Caco-2 (cell line): ENCODE measurements at regions not wholly inside any gene's neighbourhood (a gene's known extent, or its start where the extent isn't known, plus 50 kb on each side); places are given as distances from the start of the nearest gene placed in this dataset.

Experiments used
- BruUV-seq: library from RNA; stranded (reverse); fragments of 400-500 nt; replicated peaks from 2 replicates; lab custom pipeline; 2021; lab: Mats Ljungman, UMichigan
- CTCF ChIA-PET: fragments of 300-600 bp; sonication (Branson Sonifier 250); formaldehyde crosslinking; loops from one replicate; lab custom pipeline; 2022; ENCODE audit warnings: antibody characterized with exemption; lab: Charles Lee
- POLR2A ChIA-PET: fragments of 300-600 bp; sonication (Branson Sonifier 250); formaldehyde crosslinking; loops from one replicate; lab custom pipeline; 2022; ENCODE audit warnings: antibody characterized with exemption; lab: Charles Lee
- DNase-seq, 2 experiments: peaks; one replicate each; pipeline versions ENCODE4 v3.0.0 to v3.0.0-alpha.2; 2020 to 2022
- H3K27me3 ChIP-seq: replicated peaks from 2 replicates; pipeline ENCODE4 v1.6.0; 2011; ENCODE audit warnings: low read length; ENCODE audit not compliant: control insufficient read depth, insufficient read depth
- H3K36me3 ChIP-seq: 2 replicates; pipeline ENCODE4 v1.5.1; 2011; ENCODE audit warnings: low read length; ENCODE audit not compliant: control insufficient read depth, insufficient read depth
- H3K4me1 ChIP-seq: fragments of 250-450 bp; sonication (Bioruptor Pico); 2 replicates; pipeline ENCODE4 v1.5.1; 2020; ENCODE audit warnings: mild to moderate bottlenecking
- H3K4me3 ChIP-seq: 2 replicates; pipeline ENCODE4 v1.5.1; 2011; ENCODE audit warnings: low read depth, mild to moderate bottlenecking, control low read depth, low read length
- H3K9me3 ChIP-seq: fragments of 250-450 bp; sonication (Bioruptor Pico); 2 replicates; pipeline ENCODE4 v1.5.1; 2020; ENCODE audit warnings: mild to moderate bottlenecking, moderate library complexity
- H3K27ac Mint-ChIP-seq: one replicate; pipeline ENCODE4 v1.8.0; 2022; ENCODE audit warnings: mixed read lengths; ENCODE audit not compliant: unreplicated experiment
- H3K27me3 Mint-ChIP-seq: one replicate; pipeline ENCODE4 v1.8.0; 2022; ENCODE audit warnings: mixed read lengths; ENCODE audit not compliant: insufficient read depth, unreplicated experiment
- H3K36me3 Mint-ChIP-seq: one replicate; pipeline ENCODE4 v1.8.0; 2022; ENCODE audit warnings: mild to moderate bottlenecking, mixed read lengths; ENCODE audit not compliant: insufficient read depth, unreplicated experiment
- H3K4me1 Mint-ChIP-seq: one replicate; pipeline ENCODE4 v1.8.0; 2022; ENCODE audit warnings: low read depth, mixed read lengths; ENCODE audit not compliant: unreplicated experiment
- H3K4me3 Mint-ChIP-seq: one replicate; pipeline ENCODE4 v1.8.0; 2022; ENCODE audit warnings: mild to moderate bottlenecking, moderate library complexity, mixed read lengths; ENCODE audit not compliant: unreplicated experiment
- H3K9me3 Mint-ChIP-seq: one replicate; pipeline ENCODE4 v1.8.0; 2022; ENCODE audit warnings: mixed read lengths; ENCODE audit not compliant: unreplicated experiment
- intact Hi-C: fragments of 100-400 bp; cut with micrococcal nuclease; formaldehyde crosslinking; loops from one replicate; pipeline ENCODE4 v1.10.0; 2022; ENCODE audit not compliant: unreplicated experiment
- TF ChIP-seq, protein P1 (sequence below), 2 experiments: fragments of 200-600 bp in 1 of 2; IDR thresholded peaks; 1 replicate in 1 of 2; 2 replicates in 1 of 2; pipeline versions ENCODE4 v1.5.1 to v1.8.0; 2011 to 2022; ENCODE audit warnings: antibody characterized with exemption in 1 of 2, control low read depth in 1 of 2, inconsistent platforms in 1 of 2, low read depth in 1 of 2, low read length in 1 of 2, mild to moderate bottlenecking in 1 of 2, moderate library complexity in 1 of 2; ENCODE audit not compliant: insufficient read depth in 1 of 2, severe bottlenecking in 1 of 2, unreplicated experiment in 1 of 2

DNA sequence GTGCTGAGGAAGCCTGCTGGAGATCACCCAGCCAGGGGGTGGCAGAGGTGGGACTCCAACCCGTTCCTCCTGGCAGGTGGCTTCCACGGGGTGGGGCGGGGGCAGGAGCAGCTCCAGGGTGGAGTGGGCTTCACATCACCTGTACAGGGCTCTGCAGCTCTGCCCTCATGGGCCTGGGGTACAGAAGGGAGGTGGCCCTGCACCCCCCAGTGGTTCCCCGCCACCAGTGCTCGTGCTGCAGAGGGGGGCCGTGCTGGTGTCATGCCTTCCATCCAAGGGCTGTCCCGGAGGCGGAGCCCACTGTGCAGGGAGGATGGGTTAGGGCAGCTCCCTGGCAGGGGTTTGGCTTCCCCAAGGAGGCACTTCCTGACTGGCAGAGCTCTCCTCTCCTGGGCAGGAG lies 76.4 kb upstream of the SHISAL1 start:
- no peak for DNase-seq
- no peaks in the 10 kb centered on the region for H3K27me3 ChIP-seq
- Mint-ChIP-seq H3K27ac (no peak overlapping the region), H3K36me3 (no peaks in the 10 kb centered on the region), H3K9me3 (no peaks in the 10 kb centered on the region), H3K4me3 (no peak overlapping the region), H3K27me3 (peaks cover 31% of the 10 kb centered on the region), H3K4me1 (no peaks in the 10 kb centered on the region)
- BruUV-seq = no TSS peak
- intact Hi-C loops = no loop called here
- H3K4me3 ChIP-seq = no peak overlapping the region
- H3K36me3 ChIP-seq = no peaks in the 10 kb centered on the region
- TF ChIP-seq, protein P1, sequence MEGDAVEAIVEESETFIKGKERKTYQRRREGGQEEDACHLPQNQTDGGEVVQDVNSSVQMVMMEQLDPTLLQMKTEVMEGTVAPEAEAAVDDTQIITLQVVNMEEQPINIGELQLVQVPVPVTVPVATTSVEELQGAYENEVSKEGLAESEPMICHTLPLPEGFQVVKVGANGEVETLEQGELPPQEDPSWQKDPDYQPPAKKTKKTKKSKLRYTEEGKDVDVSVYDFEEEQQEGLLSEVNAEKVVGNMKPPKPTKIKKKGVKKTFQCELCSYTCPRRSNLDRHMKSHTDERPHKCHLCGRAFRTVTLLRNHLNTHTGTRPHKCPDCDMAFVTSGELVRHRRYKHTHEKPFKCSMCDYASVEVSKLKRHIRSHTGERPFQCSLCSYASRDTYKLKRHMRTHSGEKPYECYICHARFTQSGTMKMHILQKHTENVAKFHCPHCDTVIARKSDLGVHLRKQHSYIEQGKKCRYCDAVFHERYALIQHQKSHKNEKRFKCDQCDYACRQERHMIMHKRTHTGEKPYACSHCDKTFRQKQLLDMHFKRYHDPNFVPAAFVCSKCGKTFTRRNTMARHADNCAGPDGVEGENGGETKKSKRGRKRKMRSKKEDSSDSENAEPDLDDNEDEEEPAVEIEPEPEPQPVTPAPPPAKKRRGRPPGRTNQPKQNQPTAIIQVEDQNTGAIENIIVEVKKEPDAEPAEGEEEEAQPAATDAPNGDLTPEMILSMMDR (IDR thresholded peaks at IDR 0.05; ENCODE audit: insufficient read depth in 1 of 2, low read depth in 1 of 2, low read length in 1 of 2, severe bottlenecking in 1 of 2, unreplicated experiment in 1 of 2) = no peak
- ChIA-PET POLR2A (no interaction called here), CTCF (no interaction called here)
- H3K9me3 ChIP-seq = no peaks in the 10 kb centered on the region
- H3K4me1 ChIP-seq = no peaks in the 10 kb centered on the region

DNA sequence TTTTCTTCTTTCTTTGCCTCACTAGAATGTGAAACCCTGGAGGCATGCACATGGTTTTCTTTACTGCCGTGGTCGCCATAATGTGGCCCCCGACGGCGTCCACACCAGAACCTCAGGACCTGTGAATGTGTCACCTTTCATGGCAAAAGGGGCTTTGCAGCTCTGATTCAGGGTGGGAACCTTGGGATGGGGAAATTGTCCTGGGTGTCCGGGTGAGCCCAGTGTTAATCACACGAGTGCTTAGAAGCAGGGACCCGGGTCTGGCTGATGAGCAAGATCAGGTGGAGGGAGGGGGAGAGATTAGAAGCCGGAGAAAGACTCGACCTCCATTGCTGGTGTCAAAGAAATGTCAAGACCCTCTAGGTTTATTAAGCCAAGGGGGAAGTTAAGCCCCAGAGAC lies 74.7 kb upstream of the SHISAL1 start:
- DNase-seq = no peak
- Mint-ChIP-seq H3K9me3 (no peaks in the 10 kb centered on the region), H3K4me3 (no peak overlapping the region), H3K4me1 (no peaks in the 10 kb centered on the region), H3K27me3 (peaks cover 30% of the 10 kb centered on the region), H3K36me3 (no peaks in the 10 kb centered on the region), H3K27ac (no peak overlapping the region)
- H3K4me1 ChIP-seq = no peaks in the 10 kb centered on the region
- ChIA-PET POLR2A (no interaction called here), CTCF (interaction anchor here (0.5 to 0.6 kb wide), 2 partner anchors 185 to 438 kb away, joined by 4 to 5 read pairs; no protein-coding TSS in a partner anchor)
- H3K36me3 ChIP-seq = no peaks in the 10 kb centered on the region
- H3K4me3 ChIP-seq = no peak overlapping the region
- no peaks in the 10 kb centered on the region for H3K9me3 ChIP-seq
- H3K27me3 ChIP-seq = no peaks in the 10 kb centered on the region
- BruUV-seq = no TSS peak
- TF ChIP-seq, protein P1 (IDR thresholded peaks at IDR 0.05; ENCODE audit: insufficient read depth in 1 of 2, low read depth in 1 of 2, low read length in 1 of 2, severe bottlenecking in 1 of 2, unreplicated experiment in 1 of 2) = no peak
- intact Hi-C loops = no loop called here

DNA sequence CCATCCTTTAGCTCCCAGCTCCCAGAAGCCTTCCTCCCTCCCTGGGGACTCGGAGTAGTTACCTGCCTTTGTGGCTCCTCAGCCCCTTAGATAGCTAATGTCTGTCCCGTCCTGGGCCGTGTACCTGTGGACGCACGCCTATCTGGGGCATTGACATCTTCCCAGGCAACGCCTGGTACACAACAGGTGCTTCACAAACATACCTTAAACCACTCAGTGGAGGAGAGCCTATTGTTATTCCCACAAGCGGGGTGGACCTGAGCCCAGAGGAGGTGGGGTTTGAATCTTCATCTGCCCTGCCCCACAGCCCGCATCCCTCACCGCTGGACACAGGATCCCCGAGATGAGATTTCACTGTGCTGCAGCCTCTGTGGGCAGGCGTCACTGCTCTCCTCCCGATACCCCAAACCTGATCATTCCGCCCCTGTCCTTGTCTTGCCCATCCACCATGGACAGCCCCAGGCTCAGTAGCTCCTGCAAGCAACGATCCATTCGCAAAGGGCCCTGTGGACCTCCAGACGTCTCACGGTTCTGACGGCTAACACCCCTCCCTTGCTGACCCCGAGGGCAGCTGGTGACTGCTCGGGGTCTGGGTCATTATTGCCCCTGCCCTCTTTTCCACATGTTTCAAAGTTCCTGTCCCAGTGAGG lies 73.8 kb upstream of the SHISAL1 start:
- no peaks in the 10 kb centered on the region for H3K27me3 ChIP-seq
- no peaks in the 10 kb centered on the region for H3K36me3 ChIP-seq
- H3K27ac Mint-ChIP-seq = no peak overlapping the region
- no TSS peak for BruUV-seq
- H3K9me3 Mint-ChIP-seq = no peaks in the 10 kb centered on the region
- H3K4me1 Mint-ChIP-seq = no peaks in the 10 kb centered on the region
- no peak overlapping the region for H3K4me3 ChIP-seq
- CTCF ChIA-PET = no interaction called here
- no peaks in the 10 kb centered on the region for H3K36me3 Mint-ChIP-seq
- H3K9me3 ChIP-seq = no peaks in the 10 kb centered on the region
- intact Hi-C loops = no loop called here
- POLR2A ChIA-PET = no interaction called here
- peaks cover 25% of the 10 kb centered on the region for H3K27me3 Mint-ChIP-seq
- TF ChIP-seq, protein P1 (IDR thresholded peaks at IDR 0.05; ENCODE audit: insufficient read depth in 1 of 2, low read depth in 1 of 2, low read length in 1 of 2, severe bottlenecking in 1 of 2, unreplicated experiment in 1 of 2) = no peak
- no peaks in the 10 kb centered on the region for H3K4me1 ChIP-seq
- H3K4me3 Mint-ChIP-seq = no peak overlapping the region
- no peak for DNase-seq
